T-helper 2 cell treated with Interferon-gamma antibody and Interleukin-4, amounts not matched to agents 100 ng/mL and 5 ng/mL, for 36 hours (primary cell): ENCODE measurements at regions not wholly inside any gene's neighbourhood (a gene's known extent, or its start where the extent isn't known, plus 50 kb on each side); places are given as distances from the start of the nearest gene placed in this dataset.
"Not testable (repeated sequence)": the region's sequence is repeated elsewhere in the genome, so short reads cannot be mapped to it uniquely, and the experiment has no call there.

Experiments
- intact Hi-C: fragments of 100-400 bp; cut with micrococcal nuclease; formaldehyde crosslinking; loops from one replicate; pipeline ENCODE4 v1.15.1; 2023

DNA sequence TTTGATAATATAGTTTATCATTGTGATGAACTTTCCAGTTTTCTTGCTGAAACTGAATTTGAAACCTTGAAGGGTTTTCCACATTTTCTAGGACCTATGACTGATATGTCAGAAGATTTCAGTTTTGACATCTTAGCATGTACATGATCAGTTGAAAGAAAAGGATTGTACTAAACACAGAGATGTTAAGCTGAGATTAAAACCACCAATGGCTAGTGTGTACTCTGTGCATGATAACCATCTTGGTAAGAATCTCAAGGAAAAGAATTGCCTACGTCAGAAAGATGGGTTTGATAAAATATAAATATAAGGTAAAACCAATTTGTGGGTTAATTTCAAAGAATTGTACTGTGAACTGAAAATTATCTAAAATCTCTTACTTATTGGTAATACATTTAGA, 776.4 kb downstream of the GATA3 start:
- intact Hi-C loops = loop anchor here (2.0 kb wide), 1 partner anchor 698 kb away; no protein-coding TSS in a partner anchor

DNA sequence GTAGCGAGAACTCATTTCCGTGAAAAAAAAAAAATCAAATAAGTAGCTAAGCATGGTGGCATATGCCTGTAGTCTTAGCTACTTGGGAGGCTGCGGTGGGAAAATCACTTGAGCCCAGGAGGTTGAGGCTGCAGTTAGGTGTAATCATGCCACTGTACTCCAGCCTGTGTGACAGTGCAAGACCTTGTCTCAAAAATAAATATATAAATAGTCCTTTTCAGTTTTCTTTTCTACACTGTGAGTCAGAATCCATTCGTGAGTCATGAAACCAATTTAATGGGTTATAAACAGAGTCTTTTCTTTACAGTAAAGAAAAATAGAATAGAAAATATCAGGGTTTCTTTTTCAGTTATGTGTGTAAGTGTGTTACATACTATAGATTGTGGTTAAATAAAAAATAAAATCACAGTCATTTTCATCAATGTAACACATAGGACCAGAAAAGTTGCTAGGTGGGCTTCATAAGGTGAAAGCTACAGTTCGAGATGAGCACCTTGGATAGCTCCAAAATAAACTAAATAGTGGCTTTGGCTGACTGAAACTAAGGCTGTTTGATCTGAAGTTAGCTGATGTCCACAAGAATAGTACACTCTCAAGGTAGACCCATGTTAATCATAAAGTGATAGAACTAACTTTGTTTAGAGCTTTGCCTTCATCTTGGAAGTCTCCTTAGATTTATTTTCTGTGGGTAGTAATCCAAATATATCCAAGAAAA, 781.1 kb downstream of the GATA3 start:
- intact Hi-C loops = no loop called here

DNA sequence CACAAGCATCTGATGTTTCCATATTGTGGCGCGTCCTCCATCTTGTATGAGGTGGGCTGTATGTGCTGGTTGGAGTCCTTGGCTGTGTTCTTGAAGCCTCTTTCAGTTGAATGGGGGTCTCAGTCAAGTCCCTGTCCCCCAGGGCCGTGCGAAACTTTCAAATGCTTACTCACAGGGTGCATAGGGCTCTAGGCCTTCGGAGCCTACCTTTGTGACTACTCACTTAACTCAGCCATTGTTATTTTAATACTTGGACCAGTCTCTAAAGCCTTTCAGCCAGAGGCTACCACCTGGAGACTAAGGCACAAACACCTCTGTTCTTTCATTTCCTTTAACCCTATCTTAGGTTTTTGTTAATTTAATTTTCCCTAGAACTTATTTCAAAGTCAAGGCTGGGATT, 785.9 kb downstream of the GATA3 start:
- intact Hi-C loops = no loop called here

DNA sequence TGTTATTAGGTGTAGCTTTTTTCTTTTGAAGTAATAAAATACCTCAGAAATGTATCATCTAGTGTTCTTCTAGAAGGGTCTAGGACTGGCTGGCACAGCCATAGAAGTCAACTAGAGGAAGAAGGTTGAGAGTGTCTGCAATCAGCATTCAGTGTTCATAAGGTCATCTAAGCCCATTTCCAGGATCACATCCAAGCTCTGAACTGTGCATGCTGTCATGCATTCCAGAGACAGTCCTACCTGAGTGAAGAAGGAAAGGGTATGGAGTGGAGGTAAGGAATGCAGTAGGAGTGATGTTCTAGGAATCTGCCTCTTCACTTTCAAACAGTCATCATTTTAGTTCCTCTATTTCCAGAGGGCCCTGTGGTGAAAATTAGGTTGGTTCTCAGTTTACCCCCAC, 789.7 kb downstream of the GATA3 start:
- intact Hi-C loops = no loop called here

DNA sequence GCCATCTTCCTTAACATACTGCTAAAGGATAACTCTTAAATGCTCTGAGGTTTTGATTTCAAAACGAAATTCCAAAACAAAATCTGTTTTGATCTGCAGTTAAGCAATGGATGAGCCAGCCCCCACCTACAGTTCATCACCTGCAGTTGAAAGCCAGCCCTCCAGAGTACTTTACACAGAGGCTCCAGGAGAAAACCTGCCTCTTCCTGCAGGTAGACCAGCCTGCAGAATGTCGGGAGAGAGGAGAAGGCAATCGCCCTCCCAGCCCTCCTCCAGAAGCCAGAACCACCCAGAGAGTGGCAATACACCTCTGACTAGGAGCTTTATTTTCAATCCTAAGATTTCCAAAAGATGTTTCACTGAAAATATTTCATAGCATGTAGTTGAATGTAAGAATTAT, 798.1 kb downstream of the GATA3 start:
- intact Hi-C loops = no loop called here

DNA sequence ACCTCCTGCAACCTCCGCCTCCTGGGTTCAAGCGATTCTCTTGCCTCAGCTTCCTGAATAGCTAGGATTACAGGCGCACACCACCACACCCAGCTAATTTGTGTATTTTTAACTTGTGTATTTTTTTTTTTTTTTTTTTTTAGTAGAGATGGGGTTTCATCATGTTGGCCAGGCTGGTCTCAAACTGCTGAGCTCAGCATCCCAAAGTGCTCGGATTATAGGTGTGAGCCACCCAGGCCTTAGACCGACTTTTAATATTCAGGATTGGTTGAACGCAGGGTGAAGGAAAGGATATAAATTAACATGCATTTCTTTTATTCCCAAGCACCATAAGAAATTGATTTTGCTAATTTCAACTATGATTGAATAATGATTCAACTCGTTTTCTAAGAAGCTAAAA, 798.6 kb downstream of the GATA3 start:
- intact Hi-C loops = no loop called here

DNA sequence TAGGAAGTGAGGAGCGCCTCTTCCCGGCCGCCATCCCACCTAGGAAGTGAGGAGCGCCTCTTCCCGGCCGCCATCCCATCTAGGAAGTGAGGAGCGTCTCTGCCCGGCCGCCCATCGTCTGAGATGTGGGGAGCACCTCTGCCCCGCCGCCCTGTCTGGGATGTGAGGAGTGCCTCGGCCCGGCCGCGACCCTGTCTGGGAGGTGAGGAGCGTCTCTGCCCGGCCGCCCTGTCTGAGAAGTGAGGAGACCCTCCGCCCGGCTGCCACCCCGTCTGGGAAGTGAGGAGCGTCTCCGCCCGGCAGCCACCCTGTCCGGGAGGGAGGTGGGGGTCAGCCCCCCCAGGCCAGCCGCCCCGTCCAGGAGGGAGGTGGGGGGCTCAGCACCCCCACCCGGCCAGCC, 814.4 kb downstream of the GATA3 start:
- intact Hi-C loops = not testable (repeated sequence)

DNA sequence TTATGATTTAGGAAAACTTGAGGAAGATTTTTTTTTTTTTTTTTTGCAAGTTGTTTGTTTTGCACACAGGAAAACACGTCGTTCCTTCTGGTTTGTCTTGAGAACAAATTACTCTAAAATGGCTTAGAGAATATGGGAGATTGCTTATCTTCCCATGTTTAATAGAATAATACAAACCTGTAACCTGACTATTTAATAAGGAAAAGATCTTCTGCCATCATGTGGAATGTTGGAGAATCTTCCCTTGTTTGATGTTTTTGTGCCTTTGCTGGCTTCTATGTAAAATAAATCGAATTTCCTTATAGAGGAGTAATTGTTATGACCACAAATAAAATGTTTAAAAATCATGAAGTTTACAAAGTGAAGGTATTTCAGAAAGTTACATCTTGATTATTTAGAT, 818.8 kb downstream of the GATA3 start:
- intact Hi-C loops = no loop called here

DNA sequence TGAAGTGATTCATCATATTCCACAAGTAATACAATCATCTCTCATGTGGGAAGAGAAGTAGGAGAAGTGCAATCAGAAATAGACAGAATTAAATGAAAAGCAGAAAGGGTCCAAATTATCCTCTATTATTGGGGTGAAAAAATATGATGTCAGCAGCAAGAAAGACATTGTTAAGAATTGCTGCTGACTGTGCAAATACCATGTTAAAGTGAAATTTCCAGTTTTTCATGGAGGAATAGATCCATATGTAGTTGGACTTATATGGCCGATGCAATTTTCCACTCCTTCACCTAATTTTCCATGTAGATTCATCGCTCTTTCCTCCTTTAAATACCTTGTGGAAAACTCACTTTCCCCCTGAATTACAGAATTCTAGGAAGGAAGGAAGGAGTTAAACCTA, 819.8 kb downstream of the GATA3 start:
- intact Hi-C loops = no loop called here

DNA sequence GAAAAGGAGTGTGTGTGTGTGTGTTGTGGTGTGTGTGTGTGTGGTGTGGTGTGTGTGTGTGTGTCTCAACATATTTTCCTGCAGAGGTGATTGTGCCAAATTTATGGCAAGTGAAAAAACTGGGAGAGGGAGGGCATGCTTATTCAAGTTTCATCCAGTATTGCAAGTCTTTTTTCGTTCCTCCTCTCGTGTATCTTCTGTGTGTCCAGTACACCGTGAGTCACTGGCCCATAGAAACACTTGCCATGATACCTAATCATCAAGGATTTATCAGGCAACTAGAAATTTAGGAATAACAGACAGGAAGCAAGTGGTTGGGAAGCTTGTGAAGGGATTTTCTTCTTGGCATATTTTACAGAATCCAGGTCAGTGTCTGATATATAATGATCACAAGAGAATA, 820.5 kb downstream of the GATA3 start:
- intact Hi-C loops = no loop called here

DNA sequence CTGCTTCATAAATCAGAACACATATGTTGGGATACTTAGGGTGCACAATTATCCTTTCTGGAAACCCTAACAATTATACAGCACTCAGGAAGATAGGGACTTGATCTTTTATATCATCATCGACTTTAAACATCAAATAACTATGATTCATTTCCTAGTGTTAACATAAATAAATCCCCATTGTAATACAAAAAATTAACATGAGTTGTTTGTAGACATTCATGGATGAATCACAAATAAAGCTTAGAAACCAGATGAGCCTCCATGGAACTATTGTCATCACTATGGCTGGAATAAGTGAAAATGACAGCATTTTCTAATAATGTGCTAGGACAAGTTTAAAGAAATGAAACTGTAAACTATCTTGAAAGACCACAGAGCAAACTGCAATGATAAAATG, 821.7 kb downstream of the GATA3 start:
- intact Hi-C loops = no loop called here

DNA sequence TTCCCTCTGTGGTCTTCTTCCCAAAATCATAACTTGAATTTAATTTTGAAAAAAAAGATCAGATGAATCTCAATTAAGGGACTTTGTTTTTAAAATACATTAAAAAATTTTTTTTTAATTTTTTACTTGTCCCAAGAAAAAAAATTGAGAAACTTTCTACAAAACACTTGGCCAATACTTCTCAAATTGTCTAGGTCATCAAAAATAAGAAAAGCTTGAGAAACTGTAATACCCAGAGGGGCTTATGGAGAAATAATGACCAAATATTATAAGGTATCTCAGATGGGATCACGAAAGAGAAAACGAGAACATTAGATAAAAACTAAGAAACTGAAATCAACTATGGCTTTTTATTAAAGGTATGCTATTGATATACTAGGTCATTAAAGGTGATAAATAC, 835.0 kb downstream of the GATA3 start:
- intact Hi-C loops = no loop called here

DNA sequence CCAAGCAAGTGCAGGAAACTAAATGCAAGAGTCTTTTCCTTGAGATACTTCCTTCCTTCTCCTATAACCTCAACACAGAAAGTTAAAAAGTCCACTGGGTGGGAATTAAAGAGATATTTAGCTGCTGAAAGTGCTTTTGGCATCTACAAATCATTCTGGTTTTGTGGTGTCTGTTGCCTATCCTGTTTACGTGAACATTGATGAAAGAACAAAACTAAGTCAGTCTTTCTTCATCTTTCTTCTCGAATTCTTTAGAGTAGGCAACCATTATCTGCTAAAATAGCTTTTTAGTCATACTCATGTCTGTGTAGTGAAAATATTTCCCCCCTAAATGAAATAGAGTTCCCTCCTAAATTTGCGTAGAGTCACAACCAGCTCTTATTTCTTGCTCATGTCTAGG, 838.6 kb downstream of the GATA3 start:
- intact Hi-C loops = no loop called here

DNA sequence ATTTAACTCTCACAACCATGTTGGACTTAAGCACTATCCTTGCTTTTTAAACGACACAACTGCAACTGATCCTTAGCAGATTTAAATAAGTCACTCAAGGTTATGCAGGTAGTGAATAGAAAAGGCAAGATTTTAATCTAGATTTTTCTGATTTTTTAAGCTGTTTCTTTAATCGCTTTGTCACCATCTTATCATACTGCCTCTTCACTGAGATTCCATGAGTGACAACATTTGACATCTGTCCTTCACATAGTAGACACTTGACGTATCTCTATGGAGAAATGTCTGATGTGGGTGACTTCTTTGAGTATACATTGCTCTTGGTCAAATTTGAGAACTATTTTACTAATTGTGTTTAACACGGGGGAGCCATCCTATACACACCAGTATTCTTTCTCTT, 839.7 kb downstream of the GATA3 start:
- intact Hi-C loops = no loop called here

DNA sequence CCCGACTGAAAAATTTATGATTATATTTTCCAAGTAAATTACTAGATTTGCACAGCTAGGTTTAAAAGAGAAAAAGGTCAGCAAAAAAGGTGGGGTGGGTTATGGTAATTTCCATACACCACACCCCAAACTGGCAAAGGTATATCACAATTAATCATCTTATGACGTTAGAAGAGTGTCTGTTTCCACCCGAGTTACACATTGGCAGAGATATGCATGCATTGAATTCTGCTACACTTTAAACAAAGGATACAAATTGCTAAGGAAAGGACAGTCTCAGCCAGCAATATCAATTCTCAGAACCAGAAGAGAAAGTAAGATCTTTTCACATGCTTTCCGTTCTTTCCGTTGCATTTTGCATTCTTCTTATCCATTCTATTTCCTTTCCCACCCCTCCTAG, 843.3 kb downstream of the GATA3 start:
- intact Hi-C loops = no loop called here

DNA sequence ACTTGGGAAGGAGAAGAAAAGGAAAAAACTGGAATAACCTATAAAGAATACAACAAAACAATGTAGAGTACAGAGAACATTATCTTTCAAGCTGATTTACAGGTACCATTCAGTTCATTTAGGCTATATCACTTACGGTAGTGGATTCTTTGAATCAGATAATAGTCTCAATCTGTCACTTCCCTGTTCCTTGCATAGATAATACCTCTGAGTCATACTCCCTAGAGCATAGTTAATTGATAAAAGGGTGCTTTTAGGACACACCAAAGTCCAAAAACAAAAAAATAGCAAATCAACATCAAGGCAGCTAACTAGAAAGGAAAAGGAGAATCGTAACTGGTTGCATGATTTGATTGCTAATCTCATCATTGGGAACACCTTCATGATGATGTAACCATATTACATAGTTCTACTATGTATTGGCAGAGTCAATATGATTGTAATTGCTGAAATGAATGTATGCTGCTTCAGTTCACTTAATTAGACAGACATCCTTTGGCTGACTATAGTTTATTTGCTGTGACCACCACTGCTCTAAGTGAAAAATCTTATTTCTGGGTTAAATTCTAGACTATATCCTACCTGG, 844.4 kb downstream of the GATA3 start:
- intact Hi-C loops = no loop called here

DNA sequence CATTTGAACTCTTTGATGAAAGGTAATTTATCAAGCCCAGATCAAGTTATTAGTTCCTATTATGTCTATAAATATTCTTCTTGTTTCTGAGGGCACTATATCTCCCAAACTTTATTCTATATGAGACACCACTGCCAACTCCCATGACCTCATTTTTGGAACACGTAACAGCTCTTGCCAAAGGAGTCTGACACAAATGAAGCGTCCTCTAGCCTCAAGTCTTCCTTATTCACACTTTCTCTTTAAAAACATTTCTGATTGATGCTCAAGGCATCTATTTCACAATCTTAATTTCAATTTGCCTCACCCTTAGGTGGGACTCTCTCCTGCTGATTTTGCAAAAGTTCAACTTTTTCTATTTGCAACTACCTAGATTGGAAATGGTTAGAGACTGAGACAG, 848.4 kb downstream of the GATA3 start:
- intact Hi-C loops = no loop called here

DNA sequence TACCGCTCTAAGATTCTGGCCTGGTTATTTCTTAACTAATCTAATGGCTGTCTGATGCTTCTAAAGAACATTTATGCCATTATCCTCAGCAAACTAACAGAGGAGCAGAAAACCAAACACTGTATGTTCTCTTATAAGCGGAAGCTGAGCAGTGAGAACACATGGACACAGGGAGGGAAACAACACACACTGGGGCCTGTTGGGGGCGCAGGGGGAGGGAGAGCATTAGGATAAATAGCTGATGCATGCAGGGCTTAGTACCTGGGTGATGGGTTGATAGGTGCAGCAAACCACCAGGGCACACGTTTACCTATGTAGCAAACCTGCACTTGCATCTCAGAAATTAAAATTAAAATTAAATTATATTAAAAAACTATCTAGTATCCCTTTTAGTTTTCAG, 853.5 kb downstream of the GATA3 start:
- intact Hi-C loops = no loop called here

DNA sequence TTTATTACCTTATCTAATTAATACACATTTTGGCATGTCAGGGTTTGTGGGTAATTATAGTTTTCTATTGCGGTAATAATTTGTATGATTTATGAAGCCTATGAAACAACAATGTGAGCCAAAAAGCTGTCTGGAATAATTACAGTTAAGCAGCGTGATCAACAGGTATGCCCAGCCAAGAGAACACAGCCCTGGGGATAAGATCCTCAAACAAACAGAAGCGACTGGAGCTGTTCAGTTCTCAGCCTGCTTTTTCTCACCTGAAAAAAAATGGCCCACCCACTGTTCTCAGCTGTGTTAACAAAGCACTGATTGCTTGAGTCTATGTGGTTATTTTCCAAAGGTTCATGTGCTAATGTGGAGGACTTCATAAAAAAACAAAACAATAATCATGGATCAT, 855.8 kb downstream of the GATA3 start:
- intact Hi-C loops = no loop called here

DNA sequence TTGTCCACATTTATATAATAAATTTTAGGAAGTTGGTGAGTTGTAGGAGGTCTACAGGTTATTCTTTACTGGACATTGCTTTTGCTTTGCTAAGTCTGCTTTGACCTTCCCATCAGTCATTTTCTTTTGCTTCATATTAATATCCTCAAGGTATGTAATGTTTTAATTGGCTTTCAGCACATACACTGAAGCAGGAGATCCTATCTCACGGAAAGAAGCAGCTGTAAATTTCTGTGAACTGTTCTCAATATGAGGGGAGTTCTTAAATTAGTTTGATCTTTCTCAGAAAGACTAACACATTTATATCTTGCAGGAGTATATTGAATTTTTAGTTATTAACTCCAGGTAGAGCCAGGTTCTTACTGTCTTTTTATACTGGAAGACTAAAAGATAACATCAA, 856.5 kb downstream of the GATA3 start:
- intact Hi-C loops = no loop called here

DNA sequence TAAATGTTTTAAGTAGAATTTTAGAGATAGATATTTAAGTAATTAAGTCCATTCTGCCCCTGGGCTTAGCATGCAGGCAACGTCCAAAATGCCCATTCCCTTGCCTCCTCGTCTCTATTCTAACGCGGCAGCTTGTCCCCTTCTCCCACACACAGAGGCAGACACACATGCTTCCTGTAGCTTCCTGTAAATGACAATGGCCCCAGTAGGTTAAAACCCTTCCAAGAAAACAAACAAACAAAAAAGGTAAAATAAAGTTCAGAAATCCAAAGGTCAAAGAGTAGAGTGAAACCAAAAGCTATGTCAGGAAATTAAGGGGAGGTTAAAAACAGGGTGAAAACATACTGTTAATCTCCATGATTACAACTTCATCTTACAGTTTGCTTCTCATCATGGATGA, 857.6 kb downstream of the GATA3 start:
- intact Hi-C loops = no loop called here

DNA sequence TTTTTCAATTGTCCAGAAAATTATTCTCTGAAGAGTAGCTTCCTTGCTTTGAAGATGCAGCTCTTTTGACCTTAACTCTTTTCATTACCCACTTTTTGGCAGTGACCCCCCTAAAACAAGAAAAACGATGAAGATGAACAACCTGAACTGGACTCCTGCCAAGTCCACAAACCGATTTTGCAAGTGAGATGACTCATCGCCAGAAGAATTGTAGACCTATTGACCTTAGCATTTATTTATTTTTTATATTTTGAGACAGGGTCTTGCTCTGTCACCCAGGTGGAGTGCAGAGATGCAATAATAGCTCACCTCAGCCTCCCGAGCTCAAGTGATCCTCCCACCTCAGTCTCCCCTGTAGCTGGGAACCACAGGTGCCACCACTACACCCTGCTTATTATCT, 859.2 kb downstream of the GATA3 start:
- intact Hi-C loops = no loop called here

DNA sequence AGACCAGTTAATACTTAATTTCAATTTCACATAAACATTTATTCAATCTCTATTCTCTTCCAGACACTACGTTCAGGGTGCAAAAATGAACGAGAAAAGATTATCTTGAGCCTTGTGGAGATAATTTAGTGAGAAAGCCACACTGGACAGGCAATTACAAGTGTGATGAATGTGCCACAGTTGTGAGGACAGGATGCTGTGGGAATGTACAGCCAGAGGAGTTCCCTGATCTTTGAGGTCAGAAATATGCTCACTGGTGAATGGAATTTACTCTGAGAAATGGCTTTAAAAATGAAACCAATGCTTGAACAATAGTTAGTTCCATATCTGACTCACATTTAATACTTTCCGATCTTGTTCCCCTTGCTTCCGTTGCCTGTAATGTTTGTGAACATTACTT, 864.8 kb downstream of the GATA3 start:
- intact Hi-C loops = no loop called here

DNA sequence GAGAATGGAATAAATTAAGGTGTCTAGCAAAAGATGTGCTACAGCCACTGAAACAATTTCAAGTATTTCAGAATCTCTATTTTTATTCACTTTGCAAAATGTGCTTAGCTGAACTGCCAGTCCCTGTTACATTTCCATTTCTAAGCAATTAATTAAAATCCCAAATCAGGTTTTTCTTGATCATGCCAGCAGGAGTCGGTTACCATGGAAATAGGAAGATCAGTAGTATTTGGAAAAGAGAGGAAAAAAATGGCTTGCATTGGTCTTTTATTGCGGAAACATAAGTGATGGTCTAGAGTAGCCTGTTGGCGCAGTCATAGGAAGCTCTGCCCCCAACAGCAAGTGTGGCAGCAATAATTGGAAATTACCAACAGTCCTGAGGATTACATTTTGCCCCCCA, 867.1 kb downstream of the GATA3 start:
- intact Hi-C loops = no loop called here
